ENCODE measurements at regions not wholly inside any gene's neighbourhood (a gene's known extent, or its start where the extent isn't known, plus 50 kb on each side); places are given as distances from the start of the nearest gene placed in this dataset.
"Not testable (repeated sequence)": the region's sequence is repeated elsewhere in the genome, so short reads cannot be mapped to it uniquely, and the experiment has no call there.

GRCh38 chr2:113376253-113376912 lies 61.1 kb upstream of the ZNG1B start:
- peaks cover 35% of the 10 kb centered on the region for H3K27me3 Mint-ChIP-seq (ENCODE audit: low read depth, unreplicated experiment)
- no peaks in the 10 kb centered on the region for H3K27me3 ChIP-seq (ENCODE audit: insufficient read depth, low read length)

GRCh38 chr2:113374857-113375256 lies 62.6 kb upstream of the ZNG1B start:
- not testable (repeated sequence) for H3K79me2 ChIP-seq (ENCODE audit: insufficient read depth, low read length); H3K4me1 Mint-ChIP-seq (ENCODE audit: low read depth, unreplicated experiment); H4K20me1 ChIP-seq (ENCODE audit: insufficient read depth, low read length); H3K36me3 Mint-ChIP-seq (ENCODE audit: low read depth, unreplicated experiment); FAIRE-seq; H3K27ac ChIP-seq (ENCODE audit: low read depth, low read length); H3K4me3 ChIP-seq (ENCODE audit: insufficient read depth, low read depth, low read length); H3K4me2 ChIP-seq (ENCODE audit: low read length); H3K4me1 ChIP-seq (ENCODE audit: insufficient read depth, low read length); H3K9me3 Mint-ChIP-seq (ENCODE audit: unreplicated experiment); H3K36me3 ChIP-seq (ENCODE audit: insufficient read depth, low read length); H3K9ac ChIP-seq (ENCODE audit: low read length); H3K4me3 Mint-ChIP-seq (ENCODE audit: unreplicated experiment); DNase-seq (ENCODE audit: low read depth); H2AFZ ChIP-seq (ENCODE audit: low read depth, low read length); H3K9me3 ChIP-seq (ENCODE audit: insufficient read depth, low read depth, low read length); H3K27me3 ChIP-seq (ENCODE audit: insufficient read depth, low read length); H3K27ac Mint-ChIP-seq (ENCODE audit: unreplicated experiment)
- peaks cover 31% of the 10 kb centered on the region for H3K27me3 Mint-ChIP-seq (ENCODE audit: low read depth, unreplicated experiment)

More at GRCh38 chr2:113376253-113376912, 61.1 kb upstream of the ZNG1B start:
- no peaks in the 10 kb centered on the region for H3K4me1 ChIP-seq (ENCODE audit: insufficient read depth, low read length)
- no peak overlapping the region for H3K4me2 ChIP-seq (ENCODE audit: low read length)
- H3K79me2 ChIP-seq (ENCODE audit: insufficient read depth, low read length) = no peaks in the 10 kb centered on the region
- TF ChIP-seq, protein P1, sequence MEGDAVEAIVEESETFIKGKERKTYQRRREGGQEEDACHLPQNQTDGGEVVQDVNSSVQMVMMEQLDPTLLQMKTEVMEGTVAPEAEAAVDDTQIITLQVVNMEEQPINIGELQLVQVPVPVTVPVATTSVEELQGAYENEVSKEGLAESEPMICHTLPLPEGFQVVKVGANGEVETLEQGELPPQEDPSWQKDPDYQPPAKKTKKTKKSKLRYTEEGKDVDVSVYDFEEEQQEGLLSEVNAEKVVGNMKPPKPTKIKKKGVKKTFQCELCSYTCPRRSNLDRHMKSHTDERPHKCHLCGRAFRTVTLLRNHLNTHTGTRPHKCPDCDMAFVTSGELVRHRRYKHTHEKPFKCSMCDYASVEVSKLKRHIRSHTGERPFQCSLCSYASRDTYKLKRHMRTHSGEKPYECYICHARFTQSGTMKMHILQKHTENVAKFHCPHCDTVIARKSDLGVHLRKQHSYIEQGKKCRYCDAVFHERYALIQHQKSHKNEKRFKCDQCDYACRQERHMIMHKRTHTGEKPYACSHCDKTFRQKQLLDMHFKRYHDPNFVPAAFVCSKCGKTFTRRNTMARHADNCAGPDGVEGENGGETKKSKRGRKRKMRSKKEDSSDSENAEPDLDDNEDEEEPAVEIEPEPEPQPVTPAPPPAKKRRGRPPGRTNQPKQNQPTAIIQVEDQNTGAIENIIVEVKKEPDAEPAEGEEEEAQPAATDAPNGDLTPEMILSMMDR (IDR thresholded peaks at IDR 0.05; ENCODE audit: insufficient read depth, low read depth, low read length) = no peak
- TF ChIP-seq EZH2 (IDR thresholded peaks at IDR 0.05; ENCODE audit: insufficient read depth, low read length) = no peak
- no peak overlapping the region for H2AFZ ChIP-seq (ENCODE audit: low read depth, low read length)
- DNase-seq (ENCODE audit: low read depth) (no peak), FAIRE-seq (no peak)
- Mint-ChIP-seq H3K4me1 (ENCODE audit: low read depth, unreplicated experiment) (no peaks in the 10 kb centered on the region), H3K36me3 (ENCODE audit: low read depth, unreplicated experiment) (no peaks in the 10 kb centered on the region), H3K4me3 (ENCODE audit: unreplicated experiment) (no peak overlapping the region), H3K9me3 (ENCODE audit: unreplicated experiment) (peaks cover 3% of the 10 kb centered on the region), H3K27ac (ENCODE audit: unreplicated experiment) (no peak overlapping the region)
- no peak overlapping the region for H3K4me3 ChIP-seq (ENCODE audit: insufficient read depth, low read depth, low read length)
- H3K9ac ChIP-seq (ENCODE audit: low read length) = no peak overlapping the region
- H3K27ac ChIP-seq (ENCODE audit: low read depth, low read length) = no peak overlapping the region
- no peaks in the 10 kb centered on the region for H4K20me1 ChIP-seq (ENCODE audit: insufficient read depth, low read length)
- no peaks in the 10 kb centered on the region for H3K36me3 ChIP-seq (ENCODE audit: insufficient read depth, low read length)
- H3K9me3 ChIP-seq (ENCODE audit: insufficient read depth, low read depth, low read length) = no peaks in the 10 kb centered on the region

DNA sequence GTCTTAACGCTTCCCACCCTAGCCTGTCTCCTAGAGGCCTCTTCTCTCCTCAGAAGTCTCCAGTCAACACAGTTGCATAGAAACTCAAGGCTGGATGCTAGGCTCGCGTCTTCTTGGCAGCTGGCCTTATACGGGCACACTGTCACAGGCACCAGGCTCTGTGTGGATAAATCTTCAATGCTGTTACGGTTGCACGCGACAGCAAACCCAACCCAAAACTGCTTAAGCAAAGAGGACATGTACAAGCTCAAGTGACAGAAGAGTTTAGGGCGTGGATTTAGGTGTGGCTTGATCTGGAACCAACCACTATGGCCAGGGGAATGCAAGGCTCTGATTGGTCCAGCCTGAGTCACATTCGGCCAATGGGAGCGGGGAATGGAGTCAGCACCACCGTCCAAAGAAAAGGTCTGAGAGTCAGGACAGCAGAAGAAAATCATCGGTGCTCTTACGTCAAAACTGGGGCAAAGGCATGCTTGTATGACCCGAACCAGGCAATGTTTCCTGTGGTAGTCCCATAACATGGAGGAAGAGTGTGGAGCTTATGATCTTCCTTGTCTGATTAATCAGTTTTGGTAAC lies 65.1 kb upstream of the ZNG1B start:
- H3K36me3 Mint-ChIP-seq (ENCODE audit: low read depth, unreplicated experiment); H2AFZ ChIP-seq (ENCODE audit: low read depth, low read length); DNase-seq (ENCODE audit: low read depth); H3K4me3 ChIP-seq (ENCODE audit: insufficient read depth, low read depth, low read length); H3K27ac ChIP-seq (ENCODE audit: low read depth, low read length); FAIRE-seq; H3K4me3 Mint-ChIP-seq (ENCODE audit: unreplicated experiment); H4K20me1 ChIP-seq (ENCODE audit: insufficient read depth, low read length); H3K9ac ChIP-seq (ENCODE audit: low read length); H3K4me1 Mint-ChIP-seq (ENCODE audit: low read depth, unreplicated experiment); H3K27me3 ChIP-seq (ENCODE audit: insufficient read depth, low read length); H3K4me2 ChIP-seq (ENCODE audit: low read length); H3K9me3 Mint-ChIP-seq (ENCODE audit: unreplicated experiment); H3K9me3 ChIP-seq (ENCODE audit: insufficient read depth, low read depth, low read length); H3K4me1 ChIP-seq (ENCODE audit: insufficient read depth, low read length); H3K36me3 ChIP-seq (ENCODE audit: insufficient read depth, low read length); H3K27ac Mint-ChIP-seq (ENCODE audit: unreplicated experiment); H3K79me2 ChIP-seq (ENCODE audit: insufficient read depth, low read length): not testable (repeated sequence)
- H3K27me3 Mint-ChIP-seq (ENCODE audit: low read depth, unreplicated experiment) = peaks cover 25% of the 10 kb centered on the region
